ENCODE measurements at regions not wholly inside any gene's neighbourhood (a gene's known extent, or its start where the extent isn't known, plus 50 kb on each side); places are given as distances from the start of the nearest gene placed in this dataset.

DNA sequence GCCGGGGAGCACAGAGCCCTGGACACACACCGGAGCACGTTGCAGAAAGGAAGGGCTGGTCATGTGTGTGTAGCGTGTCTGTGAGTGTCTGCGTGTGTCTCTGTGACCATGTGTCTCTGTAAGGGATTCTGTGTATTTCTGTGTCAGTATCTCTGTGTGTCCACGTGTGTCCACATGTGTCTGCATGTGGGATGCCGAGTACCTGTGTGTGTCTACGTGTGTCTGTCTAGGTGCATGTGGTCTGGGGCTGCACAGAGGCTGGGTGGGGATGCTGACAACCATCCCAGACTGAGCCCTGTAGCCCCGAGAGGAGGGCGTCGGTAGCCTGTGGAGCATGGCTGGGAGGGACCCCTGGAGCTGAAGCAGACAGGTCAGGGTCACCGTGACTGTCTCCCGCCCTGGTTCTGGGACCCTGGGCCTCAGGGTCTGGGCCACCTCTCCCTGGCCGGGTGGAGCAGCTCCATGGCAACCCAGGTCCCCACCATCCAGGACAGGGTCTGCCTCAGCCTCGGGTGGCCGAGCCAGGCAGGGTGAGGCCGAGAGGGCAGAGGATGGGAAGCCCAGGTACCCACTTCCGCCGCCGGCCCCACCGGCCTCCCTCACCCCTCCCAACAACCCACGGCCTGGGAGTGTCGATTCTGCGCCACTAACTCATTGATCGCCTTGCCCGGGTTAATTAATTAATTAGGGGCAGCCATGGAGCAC is 122.7 kb downstream of the FAM53A start:
- Histone ChIP-seq H3K27ac (no peak overlapping the region), H3K36me3 (ENCODE audit: low read depth, missing control alignments) (no peaks in the 10 kb centered on the region), H3K27me3 (no peaks in the 10 kb centered on the region), H3K4me1 (no peaks in the 10 kb centered on the region), H3K4me3 (no peak overlapping the region), H3K9me3 (no peaks in the 10 kb centered on the region)
- no peak for DNase-seq
- WGBS, 2 donors: 90 to 94% methylated on average over 11 to 26 of the region's 26 CpGs
- TF ChIP-seq POLR2A (IDR thresholded peaks at IDR 0.05): no peak
- no peak for TF ChIP-seq CTCF (IDR thresholded peaks at IDR 0.05)
- intact Hi-C loops (cut with DNase I; ENCODE audit: low total_unique reads): no loop called here

DNA sequence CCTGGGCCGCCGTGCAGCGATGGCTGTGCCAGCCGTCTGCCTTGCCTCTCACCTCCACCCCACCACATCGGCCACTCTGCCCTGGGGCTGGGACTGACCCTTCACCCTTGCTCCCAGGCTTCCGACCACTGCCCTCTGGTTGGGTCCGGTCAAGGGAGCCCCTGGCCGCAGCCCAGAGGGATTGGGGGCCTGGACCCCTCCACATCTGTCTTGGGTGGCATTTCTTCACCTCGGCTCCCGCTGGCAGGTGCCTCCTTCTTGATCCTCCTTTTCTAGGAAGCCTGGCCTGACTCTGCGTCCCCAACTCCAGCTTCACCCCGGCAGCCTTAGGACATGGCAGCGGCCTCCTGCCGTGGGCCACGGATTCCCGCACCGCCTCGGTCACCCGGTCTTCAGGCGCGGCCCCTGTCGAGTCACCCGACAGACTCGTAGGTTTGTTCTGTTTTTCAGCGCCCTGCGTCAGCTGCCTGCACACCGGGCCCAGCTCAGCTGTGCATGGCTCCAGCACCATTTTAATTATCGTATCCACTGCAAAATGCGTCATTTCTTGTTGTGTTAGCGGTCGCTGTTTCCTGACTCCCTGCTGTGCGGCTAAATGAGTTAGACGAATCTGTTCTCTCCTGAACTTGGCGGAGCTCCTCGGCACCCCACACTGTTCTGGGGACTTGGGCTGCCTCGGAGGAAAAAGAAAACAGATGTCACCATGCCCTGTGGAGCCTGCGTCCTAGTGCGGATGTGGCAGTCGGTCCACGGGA is 124.0 kb downstream of the FAM53A start:
- 92% methylated on average over 34 to 40 of the region's 40 CpGs for WGBS, 2 donors

GRCh38 chr4:1558205-1558604 is 125.9 kb downstream of the FAM53A start:
- DNase-seq: no peak
- WGBS, 2 donors: 66 to 96% methylated on average over 5 to 10 of the region's 10 CpGs
- Histone ChIP-seq H3K27ac (no peak overlapping the region), H3K4me3 (no peak overlapping the region), H3K36me3 (ENCODE audit: low read depth, missing control alignments) (no peaks in the 10 kb centered on the region), H3K27me3 (no peaks in the 10 kb centered on the region), H3K4me1 (no peaks in the 10 kb centered on the region), H3K9me3 (no peaks in the 10 kb centered on the region)
- intact Hi-C loops (cut with DNase I; ENCODE audit: low total_unique reads): no loop called here
- no peak for TF ChIP-seq CTCF (IDR thresholded peaks at IDR 0.05)
- no peak for TF ChIP-seq POLR2A (IDR thresholded peaks at IDR 0.05)

More for the DNA sequence above, 124.0 kb downstream of the FAM53A start:
- Histone ChIP-seq H3K27ac (no peak overlapping the region), H3K36me3 (ENCODE audit: low read depth, missing control alignments) (no peaks in the 10 kb centered on the region), H3K27me3 (no peaks in the 10 kb centered on the region), H3K4me1 (no peaks in the 10 kb centered on the region), H3K4me3 (no peak overlapping the region), H3K9me3 (no peaks in the 10 kb centered on the region)
- TF ChIP-seq POLR2A (IDR thresholded peaks at IDR 0.05) (no peak), CTCF (IDR thresholded peaks at IDR 0.05) (no peak)
- no peak for DNase-seq
- intact Hi-C loops (cut with DNase I; ENCODE audit: low total_unique reads): no loop called here

- H3K9me3 ChIP-seq: no peaks in the 10 kb centered on the region
- H3K27me3 ChIP-seq: no peaks in the 10 kb centered on the region
- no peaks in the 10 kb centered on the region for H3K4me1 ChIP-seq
- no peaks in the 10 kb centered on the region for H3K36me3 ChIP-seq (ENCODE audit: low read depth, missing control alignments)
- WGBS, 2 donors: 75 to 79% methylated on average over 12 to 13 of the region's 13 CpGs
- intact Hi-C loops (cut with DNase I; ENCODE audit: low total_unique reads): no loop called here
- no peak for TF ChIP-seq CTCF (IDR thresholded peaks at IDR 0.05)
- H3K4me3 ChIP-seq: no peak overlapping the region
- DNase-seq: no peak
- H3K27ac ChIP-seq: no peak overlapping the region
These were observed 126.9 kb downstream of the FAM53A start for GRCh38 chr4:1557221-1557597.

Measured in testis (tissue), 2 donors.